IMR-90 (cell line): ENCODE measurements at regions not wholly inside any gene's neighbourhood (a gene's known extent, or its start where the extent isn't known, plus 50 kb on each side); places are given as distances from the start of the nearest gene placed in this dataset.

ENCODE experiments used
- ATAC-seq: fragments of 200-7000 bp; cut with Tn5 transposase; 2 replicates; pipeline ENCODE4 v1.9.1; 2020; ENCODE audit warnings: low read depth, mild to moderate bottlenecking, moderate library complexity
- BruUV-seq: library from RNA; stranded (reverse); fragments of 400-500 nt; replicated peaks from 2 replicates; lab custom pipeline; 2021; lab: Mats Ljungman, UMichigan
- CTCF ChIA-PET: fragments of 300-600 bp; formaldehyde crosslinking; extraction: SDS; loops from one replicate; lab custom pipeline; 2021; ENCODE audit warnings: antibody characterized with exemption; lab: Yijun Ruan, JAX
- POLR2A ChIA-PET: fragments of 300-600 bp; sonication (Branson Sonifier 250); formaldehyde crosslinking; loops from one replicate; lab custom pipeline; 2022; ENCODE audit warnings: antibody characterized with exemption; ENCODE audit not compliant: unreplicated experiment; lab: Charles Lee
- DNase-seq: peaks from one replicate; pipeline ENCODE4 v3.0.0; 2013
- H2AFZ ChIP-seq: replicated peaks from 2 replicates; pipeline ENCODE3; 2013; ENCODE audit warnings: low read length, mild to moderate bottlenecking; ENCODE audit not compliant: poor library complexity
- H2AK5ac ChIP-seq: 2 replicates; pipeline ENCODE4 v1.6.1; 2013; ENCODE audit warnings: low read depth, low read length, inconsistent platforms
- H2AK9ac ChIP-seq: replicated peaks from 2 replicates; pipeline ENCODE3; 2013; ENCODE audit warnings: mild to moderate bottlenecking, low read depth, low read length, moderate library complexity; ENCODE audit not compliant: poor library complexity
- H2BK120ac ChIP-seq: 2 replicates; pipeline ENCODE4 v1.6.1; 2013; ENCODE audit warnings: low read depth, low read length, inconsistent platforms
- H2BK15ac ChIP-seq: 3 replicates; pipeline ENCODE4 v1.6.1; 2013; ENCODE audit warnings: low read depth, low read length, inconsistent platforms
- H2BK20ac ChIP-seq: 2 replicates; pipeline ENCODE4 v1.6.1; 2013; ENCODE audit warnings: low read depth, mild to moderate bottlenecking, inconsistent platforms, low read length, moderate library complexity
- H2BK5ac ChIP-seq: 2 replicates; pipeline ENCODE4 v1.6.1; 2013; ENCODE audit warnings: mild to moderate bottlenecking, low read depth, low read length, inconsistent platforms; ENCODE audit not compliant: poor library complexity, severe bottlenecking
- H3K14ac ChIP-seq: replicated peaks from 2 replicates; pipeline ENCODE4 v1.6.1; 2013; ENCODE audit warnings: low read depth, low read length, inconsistent platforms
- H3K18ac ChIP-seq: 2 replicates; pipeline ENCODE4 v1.6.1; 2013; ENCODE audit warnings: low read depth, low read length, control low read depth
- H3K23ac ChIP-seq: 2 replicates; pipeline ENCODE4 v1.6.1; 2013; ENCODE audit warnings: low read depth, low read length, inconsistent platforms
- H3K27ac ChIP-seq: 2 replicates; pipeline ENCODE4 v1.5.1; 2013; ENCODE audit warnings: mild to moderate bottlenecking, control low read depth, low read length; ENCODE audit not compliant: insufficient read depth
- H3K27me3 ChIP-seq: 2 replicates; pipeline ENCODE4 v1.6.1; 2013; ENCODE audit warnings: low read length; ENCODE audit not compliant: control insufficient read depth, insufficient read depth
- H3K36me3 ChIP-seq: 2 replicates; pipeline ENCODE4 v1.6.1; 2013; ENCODE audit warnings: low read length, mixed read lengths; ENCODE audit not compliant: control insufficient read depth, insufficient read depth
- H3K4ac ChIP-seq: 2 replicates; pipeline ENCODE4 v1.6.1; 2013; ENCODE audit warnings: low read depth, low read length, inconsistent platforms
- H3K4me1 ChIP-seq: 2 replicates; pipeline ENCODE4 v1.6.1; 2013; ENCODE audit warnings: low read length, mixed read lengths; ENCODE audit not compliant: control insufficient read depth, insufficient read depth
- H3K4me2 ChIP-seq: 2 replicates; pipeline ENCODE4 v1.6.1; 2013; ENCODE audit warnings: low read depth, mild to moderate bottlenecking, control low read depth, low read length, moderate library complexity
- H3K4me3 ChIP-seq: 2 replicates; pipeline ENCODE4 v1.5.1; 2013; ENCODE audit warnings: low read depth, mild to moderate bottlenecking, control low read depth, low read length, moderate library complexity; ENCODE audit not compliant: insufficient read depth
- H3K56ac ChIP-seq: 2 replicates; pipeline ENCODE4 v1.6.1; 2013; ENCODE audit warnings: low read length, inconsistent platforms; ENCODE audit not compliant: insufficient read depth; ENCODE audit errors: extremely low read depth
- H3K79me1 ChIP-seq, 2 experiments: 2 replicates each; pipeline ENCODE4 v1.6.1; 2013; ENCODE audit warnings: low read length in 2 of 2, inconsistent platforms in 1 of 2, low read depth in 1 of 2
- H3K9ac ChIP-seq: 2 replicates; pipeline ENCODE4 v1.6.1; 2013; ENCODE audit warnings: low read depth, low read length, control low read depth
- H3K9me1 ChIP-seq: 2 replicates; pipeline ENCODE4 v1.6.1; 2013; ENCODE audit warnings: low read length, inconsistent platforms; ENCODE audit not compliant: insufficient read depth
- H3K9me3 ChIP-seq: 2 replicates; pipeline ENCODE4 v1.6.1; 2013; ENCODE audit warnings: low read length; ENCODE audit not compliant: control insufficient read depth, insufficient read depth
- H4K20me1 ChIP-seq: 2 replicates; pipeline ENCODE4 v1.6.1; 2013; ENCODE audit warnings: low read length, inconsistent platforms; ENCODE audit not compliant: insufficient read depth
- H4K5ac ChIP-seq: 2 replicates; pipeline ENCODE4 v1.6.1; 2013; ENCODE audit warnings: mild to moderate bottlenecking, low read depth, low read length, control low read depth
- H4K8ac ChIP-seq, 2 experiments: 2 replicates each; pipeline ENCODE4 v1.6.1; 2013; ENCODE audit warnings: low read depth in 2 of 2, low read length in 2 of 2, control low read depth in 1 of 2, inconsistent platforms in 1 of 2
- H4K91ac ChIP-seq: 2 replicates; pipeline ENCODE4 v1.6.1; 2013; ENCODE audit warnings: low read depth, low read length, inconsistent platforms; ENCODE audit not compliant: insufficient read depth
- CEBPB ChIP-seq: IDR thresholded peaks from 2 replicates; pipeline ENCODE4 v1.6.1; 2012; ENCODE audit warnings: low read depth, low read length, improper control_type of control experiment
- CHD1 ChIP-seq: IDR thresholded peaks from 2 replicates; pipeline ENCODE4 v1.6.1; 2012; ENCODE audit warnings: low read depth, low read length, improper control_type of control experiment
- MAFK ChIP-seq: IDR thresholded peaks from 2 replicates; pipeline ENCODE4 v1.6.1; 2012; ENCODE audit warnings: low read depth, low read length, improper control_type of control experiment
- RAD21 ChIP-seq: IDR thresholded peaks from 2 replicates; pipeline ENCODE4 v1.6.1; 2012; ENCODE audit warnings: low read length, improper control_type of control experiment
- RCOR1 ChIP-seq: IDR thresholded peaks from 2 replicates; pipeline ENCODE4 v1.6.1; 2012; ENCODE audit warnings: mild to moderate bottlenecking, low read length, improper control_type of control experiment; ENCODE audit not compliant: insufficient replicate concordance
- WGBS, 2 experiments: methylation state at CpG; one replicate each; pipeline versions ENCODE4 v1.1.5 to v1.1.7; 2013; ENCODE audit warnings: missing lambda C conversion rate in 2 of 2; ENCODE audit not compliant: insufficient read length in 1 of 2; ENCODE audit errors: extremely low coverage in 2 of 2; 5-methylcytosine and 5-hydroxymethylcytosine counted together
- dilution Hi-C: fragments of 300-500 bp; cut with HindIII; formaldehyde crosslinking; loops from one replicate; pipeline ENCODE4 v1.14.3; 2018; ENCODE audit warnings: low sequenced_read_pairs; ENCODE audit not compliant: unreplicated experiment
- in situ Hi-C: fragments of 300-500 bp; cut with MboI; formaldehyde crosslinking; loops from 3 replicates; pipeline ENCODE4 v1.14.3; 2019; ENCODE audit warnings: low sequenced_read_pairs, inconsistent platforms, mixed read lengths
- intact Hi-C: fragments of 100-400 bp; cut with micrococcal nuclease; formaldehyde crosslinking; loops from 2 replicates; pipeline ENCODE4 v1.10.0; 2022

GRCh38 chr11:100556781-100557180 lies 130.3 kb upstream of the ARHGAP42 start:
- H2BK5ac ChIP-seq: no peak overlapping the region
- no CpG with 5 or more reads among the region's 1 CpG for WGBS, 2 experiments
- H2BK15ac ChIP-seq: no peak overlapping the region; the same call in 2 of the 3 replicates
- BruUV-seq: no TSS peak
- CTCF ChIA-PET: no interaction called here
- H2BK120ac ChIP-seq: 0 out of 2 replicates have a peak overlapping the region, but pooled peaks have one; percentile 19
- no peaks in the 10 kb centered on the region for H4K20me1 ChIP-seq
- no peak overlapping the region for H3K9ac ChIP-seq
- no peaks in the 10 kb centered on the region for H3K9me1 ChIP-seq
- H4K91ac ChIP-seq: no peak overlapping the region
- H4K8ac ChIP-seq: no peak overlapping the region
- no peak overlapping the region for H3K27ac ChIP-seq
- in situ Hi-C loops: no loop called here
- no peak overlapping the region for H3K23ac ChIP-seq
- no peak overlapping the region for H3K56ac ChIP-seq
- H3K18ac ChIP-seq: no peak overlapping the region; the same call in 1 of the 2 replicates
- no peak overlapping the region for H2BK20ac ChIP-seq
- H3K4me2 ChIP-seq: no peak overlapping the region
- TF ChIP-seq RAD21 (no peak), CHD1 (no peak), RCOR1 (no peak), CEBPB (no peak), MAFK (no peak)
- DNase-seq: no peak
- no peaks in the 10 kb centered on the region for H3K36me3 ChIP-seq
- no peak overlapping the region for H3K4ac ChIP-seq
- dilution Hi-C loops: no loop called here
- peaks cover 1% of the 10 kb centered on the region; the same call in 1 of the 2 replicates for H3K27me3 ChIP-seq
- no peak; the same call in 1 of the 2 replicates for ATAC-seq
- H2AK5ac ChIP-seq: no peak overlapping the region
- no peak overlapping the region for H3K14ac ChIP-seq
- intact Hi-C loops: no loop called here
- no peak overlapping the region for H3K4me3 ChIP-seq
- no peak overlapping the region for H4K5ac ChIP-seq
- H3K9me3 ChIP-seq: no peaks in the 10 kb centered on the region
- POLR2A ChIA-PET: interaction anchor here (0.5 kb wide), 2 partner anchors 12 to 69 kb away, joined by 3 read pairs; no protein-coding TSS in a partner anchor
- H3K79me1 ChIP-seq: no peaks in the 10 kb centered on the region
- no peak overlapping the region for H2AFZ ChIP-seq
- H2AK9ac ChIP-seq: no peak overlapping the region
- H3K4me1 ChIP-seq: no peaks in the 10 kb centered on the region
